Motor neuron (in vitro differentiated cells): ENCODE measurements at regions not wholly inside any gene's neighbourhood (a gene's known extent, or its start where the extent isn't known, plus 50 kb on each side); places are given as distances from the start of the nearest gene placed in this dataset.

Source experiments
- ATAC-seq, 8 experiments: fragments of 200-7000 bp; cut with Tn5 transposase; replicated peaks in 6 of 8; 2 replicates each; pipeline ENCODE4 v1.8.0; 2021; ENCODE audit warnings: mild to moderate bottlenecking in 8 of 8, moderate library complexity in 8 of 8
- H3K27ac ChIP-seq, 2 donors: fragments of 250-450 bp; sonication (Bioruptor Pico); 2 replicates each; pipeline ENCODE4 v1.9.0; 2021; ENCODE audit warnings: antibody characterized with exemption in 2 of 2, mild to moderate bottlenecking in 2 of 2, moderate library complexity in 1 of 2
- H3K4me1 ChIP-seq, 2 donors: fragments of 250-450 bp; sonication (Bioruptor Pico); replicated peaks in 1 of 2; 2 replicates each; pipeline ENCODE4 v1.6.1; 2021; ENCODE audit warnings: antibody characterized with exemption in 2 of 2, mild to moderate bottlenecking in 2 of 2, moderate library complexity in 1 of 2
- H3K4me3 ChIP-seq, 5 donors: fragments of 250-450 bp; sonication (Bioruptor Pico); 2 replicates each; pipeline ENCODE4 v1.9.0; 2021; ENCODE audit warnings: antibody characterized with exemption in 5 of 5, mild to moderate bottlenecking in 5 of 5, moderate library complexity in 4 of 5
- WGBS, 10 experiments: fragments of 450-650 bp; shearing (Covaris generic); methylation state at CpG; one replicate each; pipeline ENCODE4 v1.0.0; 2022; 5-methylcytosine and 5-hydroxymethylcytosine counted together
- in situ Hi-C, 9 experiments: fragments of 400-800 bp; cut with MboI; loops; one replicate each; pipeline ENCODE4 v1.15.0; 2021; ENCODE audit warnings: low sequenced_read_pairs in 9 of 9, low pct_unique_long_range_greater_than_20kb in 2 of 9; ENCODE audit not compliant: unreplicated experiment in 9 of 9

GRCh38 chr13:59111751-59112171 is 1052.0 kb downstream of the DIAPH3 start:
- Histone ChIP-seq H3K4me1 (peaks cover 7 to 19% of the 10 kb centered on the region in 2 donors), H3K27ac (peak overlapping the region in 1 of 2 donors; percentile 7), H3K4me3 (no peak overlapping the region)
- peak in 5 of 8 experiments; percentile 77 to 83 (median 82) for ATAC-seq
- in situ Hi-C loops, result no loop called here
- WGBS, 10 experiments, result 0 to 29% (median 0%) methylated on average over 1 to 3 of the region's 3 CpGs; no CpG with 5 or more reads in 2 of the 10 experiments

- H3K27ac ChIP-seq, result no peak overlapping the region
- H3K4me1 ChIP-seq, result peaks cover 7 to 19% of the 10 kb centered on the region in 2 donors
These were observed 1051.5 kb downstream of the DIAPH3 start for GRCh38 chr13:59112221-59112718.

GRCh38 chr13:59119475-59119874 is 1044.3 kb downstream of the DIAPH3 start:
- ATAC-seq, result no peak
- Histone ChIP-seq H3K27ac (no peak overlapping the region), H3K4me3 (no peak overlapping the region), H3K4me1 (no peaks in the 10 kb centered on the region)
- in situ Hi-C loops, result no loop called here
- whole genome bisulfite sequencing, 10 experiments, result 67 to 100% (median 83%) methylated on average over 2 of the region's 2 CpGs; no CpG with 5 or more reads in 3 of the 10 experiments

More at GRCh38 chr13:59112221-59112718, 1051.5 kb downstream of the DIAPH3 start:
- no peak overlapping the region for H3K4me3 ChIP-seq
- in situ Hi-C loops, result no loop called here
- ATAC-seq, result peak in 5 of 8 experiments; percentile 85 to 93 (median 91)
- WGBS, 10 experiments, result 0 to 86% (median 12%) methylated on average over 1 to 6 of the region's 6 CpGs

- in situ Hi-C loops, result no loop called here
- WGBS, 10 experiments, result 8 to 100% (median 91%) methylated on average over 2 to 7 of the region's 7 CpGs
- no peaks in the 10 kb centered on the region for H3K4me1 ChIP-seq
- ATAC-seq, result no peak
- no peak overlapping the region for H3K4me3 ChIP-seq
- no peak overlapping the region for H3K27ac ChIP-seq
These were observed 1043.4 kb downstream of the DIAPH3 start for GRCh38 chr13:59120297-59120843.

- H3K4me1 ChIP-seq, result no peaks in the 10 kb centered on the region
- 8 to 100% (median 84%) methylated on average over 1 to 3 of the region's 3 CpGs for WGBS, 10 experiments
- no peak for ATAC-seq
- H3K27ac ChIP-seq, result no peak overlapping the region
- no peak overlapping the region for H3K4me3 ChIP-seq
- in situ Hi-C loops, result no loop called here
These were observed 1042.2 kb downstream of the DIAPH3 start for GRCh38 chr13:59121507-59121906.

GRCh38 chr13:59126474-59126873 is 1037.3 kb downstream of the DIAPH3 start:
- no peaks in the 10 kb centered on the region for H3K4me1 ChIP-seq
- 0 to 100% (median 91%) methylated on average over 2 to 3 of the region's 3 CpGs for WGBS, 10 experiments
- H3K27ac ChIP-seq, result no peak overlapping the region
- in situ Hi-C loops, result no loop called here
- no peak overlapping the region for H3K4me3 ChIP-seq
- no peak for ATAC-seq

GRCh38 chr13:59133903-59134302 is 1029.8 kb downstream of the DIAPH3 start:
- Histone ChIP-seq H3K4me3 (no peak overlapping the region), H3K27ac (no peak overlapping the region), H3K4me1 (no peaks in the 10 kb centered on the region)
- in situ Hi-C loops, result no loop called here
- no peak for ATAC-seq
- WGBS, 10 experiments, result 50 to 96% (median 75%) methylated on average over 1 to 3 of the region's 3 CpGs

- no peaks in the 10 kb centered on the region for H3K4me1 ChIP-seq
- in situ Hi-C loops, result no loop called here
- H3K27ac ChIP-seq, result no peak overlapping the region
- no peak overlapping the region for H3K4me3 ChIP-seq
- no peak for ATAC-seq
- WGBS, 10 experiments, result 29 to 100% (median 100%) methylated on average over 1 of the region's 1 CpG; no CpG with 5 or more reads in 7 of the 10 experiments
These were observed 1019.0 kb downstream of the DIAPH3 start for GRCh38 chr13:59144700-59145099.

- WGBS, 10 experiments, result 19 to 90% (median 70%) methylated on average over 2 to 4 of the region's 4 CpGs; no CpG with 5 or more reads in 1 of the 10 experiments
- in situ Hi-C loops, result no loop called here
- Histone ChIP-seq H3K4me1 (no peaks in the 10 kb centered on the region), H3K4me3 (no peak overlapping the region), H3K27ac (no peak overlapping the region)
- no peak for ATAC-seq
These were observed 1018.3 kb downstream of the DIAPH3 start for GRCh38 chr13:59145381-59145780.

- 0 to 100% (median 74%) methylated on average over 1 to 3 of the region's 3 CpGs for WGBS, 10 experiments
- no peak overlapping the region for H3K4me3 ChIP-seq
These were observed 1006.5 kb downstream of the DIAPH3 start for GRCh38 chr13:59157181-59157580.

GRCh38 chr13:59166174-59166573 is 997.6 kb downstream of the DIAPH3 start:
- H3K27ac ChIP-seq, result no peak overlapping the region
- in situ Hi-C loops, result no loop called here
- H3K4me1 ChIP-seq, result peaks cover 0 to 3% of the 10 kb centered on the region in 2 donors
- no peak for ATAC-seq
- H3K4me3 ChIP-seq, result no peak overlapping the region

More at GRCh38 chr13:59157181-59157580, 1006.5 kb downstream of the DIAPH3 start:
- in situ Hi-C loops, result no loop called here
- no peak for ATAC-seq
- Histone ChIP-seq H3K4me1 (no peaks in the 10 kb centered on the region), H3K27ac (no peak overlapping the region)

GRCh38 chr13:59172076-59172475 is 991.7 kb downstream of the DIAPH3 start:
- Histone ChIP-seq H3K4me1 (peaks cover 0 to 8% of the 10 kb centered on the region in 2 donors), H3K27ac (no peak overlapping the region), H3K4me3 (no peak overlapping the region)
- WGBS, 10 experiments, result 0 to 90% (median 64%) methylated on average over 2 to 4 of the region's 4 CpGs
- ATAC-seq, result no peak
- in situ Hi-C loops, result no loop called here

- in situ Hi-C loops, result no loop called here
- peaks cover 0 to 3% of the 10 kb centered on the region in 2 donors for H3K4me1 ChIP-seq
- WGBS, 10 experiments, result 0 to 100% (median 51%) methylated on average over 2 to 3 of the region's 3 CpGs; no CpG with 5 or more reads in 4 of the 10 experiments
- H3K27ac ChIP-seq, result no peak overlapping the region
- peak in 1 of 8 experiments; percentile 47 for ATAC-seq
- no peak overlapping the region for H3K4me3 ChIP-seq
These were observed 987.0 kb downstream of the DIAPH3 start for GRCh38 chr13:59176775-59177174.

GRCh38 chr13:59178344-59178743 is 985.4 kb downstream of the DIAPH3 start:
- no peak overlapping the region for H3K27ac ChIP-seq
- H3K4me1 ChIP-seq, result no peaks in the 10 kb centered on the region
- no peak overlapping the region for H3K4me3 ChIP-seq
- no peak for ATAC-seq
- in situ Hi-C loops, result no loop called here
- WGBS, 10 experiments, result 10 to 100% (median 87%) methylated on average over 1 to 2 of the region's 2 CpGs
